HG02610 (cell line): ENCODE measurements at regions not wholly inside any gene's neighbourhood (a gene's known extent, or its start where the extent isn't known, plus 50 kb on each side); places are given as distances from the start of the nearest gene placed in this dataset.

Source experiments
- ATAC-seq: cut with Tn5 transposase; IDR thresholded peaks from one replicate; pipeline ENCODE4 v1.9.1; 2021; ENCODE audit warnings: mild to moderate bottlenecking, moderate library complexity; ENCODE audit not compliant: unreplicated experiment

DNA sequence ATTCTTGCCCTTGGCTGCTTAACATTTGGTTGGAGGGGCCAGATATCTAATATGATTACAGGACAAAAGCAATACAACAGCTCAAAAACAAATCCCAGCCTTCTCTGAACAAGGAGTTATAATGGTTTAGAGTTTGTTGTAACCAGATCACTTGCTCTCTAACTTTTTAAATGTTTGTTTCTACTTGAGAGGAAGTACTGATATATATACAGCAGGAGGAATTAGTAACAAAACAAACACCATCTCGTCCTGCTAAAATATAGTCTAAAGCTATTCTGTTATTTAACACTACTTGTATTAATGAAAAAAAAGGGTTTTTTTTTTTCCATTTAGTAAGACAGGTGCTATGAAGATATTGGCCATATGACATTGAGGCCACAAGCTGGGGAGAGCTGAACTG is 60.9 kb upstream of the TMEM17 start:
- ATAC-seq = no peak

GRCh38 chr2:62565309-62565908 is 59.4 kb upstream of the TMEM17 start:
- no peak for ATAC-seq

DNA sequence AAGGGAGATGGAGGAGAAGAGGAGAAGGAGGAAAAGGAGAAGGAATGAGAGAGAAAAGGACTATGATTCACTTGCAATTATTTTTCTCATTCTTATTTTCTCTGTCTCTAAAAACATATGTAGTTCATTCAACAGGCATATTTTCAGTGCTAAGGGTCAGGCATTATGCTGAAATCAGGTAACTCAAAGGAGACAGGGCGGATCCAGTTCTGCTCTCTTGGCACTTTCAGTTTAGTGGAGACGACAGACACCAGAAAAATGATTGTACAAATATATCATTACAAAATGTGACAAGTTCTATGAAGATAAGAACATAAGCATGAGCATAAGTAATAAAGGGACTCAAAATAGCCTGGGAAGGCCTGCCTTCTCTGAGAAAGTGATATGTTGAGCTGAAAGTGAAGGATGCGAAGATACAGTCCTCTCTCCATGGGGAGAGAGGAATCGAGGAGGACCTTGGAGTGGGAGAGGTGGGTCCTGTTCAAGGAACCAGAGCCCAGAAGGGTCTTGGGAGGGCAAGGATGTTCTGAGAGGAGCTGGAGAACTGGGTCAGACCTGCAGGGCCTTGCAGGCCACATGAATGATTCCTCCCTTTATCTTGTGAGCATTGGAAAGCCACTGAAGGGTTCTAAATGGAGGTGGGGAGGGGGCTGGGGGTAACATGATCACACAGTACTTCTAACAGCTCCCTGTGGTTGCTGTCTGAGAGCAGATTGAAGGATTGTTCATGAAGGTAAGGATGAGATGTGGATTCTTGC is 58.6 kb upstream of the TMEM17 start:
- no peak for ATAC-seq

DNA sequence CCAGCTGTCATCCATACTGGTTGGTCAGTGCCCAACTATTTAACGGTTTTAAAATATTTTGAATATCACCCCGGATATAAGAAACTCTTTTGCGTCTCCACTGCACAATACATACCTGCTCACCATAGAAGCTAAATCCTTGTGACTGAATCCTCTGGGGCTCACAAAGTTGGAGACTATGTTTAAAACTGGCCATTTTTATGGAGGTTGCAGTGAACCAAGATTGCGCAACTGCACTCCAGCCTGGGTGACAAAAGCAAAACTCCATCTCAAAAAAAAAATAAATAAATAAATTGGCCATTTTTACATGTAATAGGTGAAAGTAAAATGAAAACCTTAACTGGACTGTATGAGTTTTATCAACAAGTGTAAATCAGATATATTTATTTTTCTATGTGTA is 55.6 kb upstream of the TMEM17 start:
- no peak for ATAC-seq

DNA sequence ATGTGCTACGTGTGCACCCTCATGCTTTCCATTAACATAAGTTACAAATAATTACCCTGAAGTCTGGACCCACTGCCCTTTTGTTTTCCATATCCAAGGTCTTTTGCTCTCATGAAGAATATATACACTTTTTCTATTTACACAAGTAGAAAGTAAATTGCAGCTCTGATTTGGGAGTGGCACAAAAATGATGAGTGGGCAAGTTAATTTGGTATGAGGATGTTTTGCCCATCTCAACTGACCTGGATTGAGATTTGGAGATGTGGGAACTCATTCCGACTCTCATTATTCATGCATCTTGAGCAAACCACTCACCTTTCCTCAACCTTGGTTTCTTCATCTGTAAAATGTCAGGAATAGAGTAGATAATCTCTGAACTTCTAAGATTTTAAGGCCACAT is 53.6 kb upstream of the TMEM17 start:
- ATAC-seq = no peak

- no peak for ATAC-seq
Observed at GRCh38 chr2:62558743-62559142, 52.7 kb upstream of the TMEM17 start.

DNA sequence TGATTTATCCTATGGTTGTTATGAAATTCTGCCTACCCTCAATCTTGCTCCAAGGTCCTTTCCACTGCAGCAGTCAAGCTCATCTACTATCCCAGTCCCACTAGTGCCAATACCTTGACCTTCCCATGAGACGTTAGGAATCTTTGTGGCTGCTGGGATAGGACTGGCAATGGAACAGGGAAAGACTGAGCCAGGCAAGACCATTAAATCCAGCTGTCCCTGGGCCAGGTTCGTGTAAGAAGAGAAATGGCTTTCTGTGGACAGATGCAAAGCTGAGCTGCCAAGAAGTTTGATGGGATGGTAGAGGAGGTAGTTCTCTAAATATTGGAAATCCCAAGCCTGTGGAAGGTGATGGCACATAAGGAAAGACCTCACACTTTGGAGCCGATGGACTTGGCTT is 50.1 kb upstream of the TMEM17 start:
- no peak for ATAC-seq
